CD4-positive, alpha-beta memory T cell (primary cell): ENCODE measurements at regions not wholly inside any gene's neighbourhood (a gene's known extent, or its start where the extent isn't known, plus 50 kb on each side); places are given as distances from the start of the nearest gene placed in this dataset.

Experiments
- CTCF ChIA-PET: fragments of 350-600 bp; sonication (Branson Sonifier 250); formaldehyde crosslinking; loops from one replicate; lab custom pipeline; 2021; ENCODE audit warnings: inconsistent platforms; ENCODE audit not compliant: partially characterized antibody; lab: Charles Lee
- POLR2A ChIA-PET: fragments of 350-600 bp; sonication (Branson Sonifier 250); formaldehyde crosslinking; loops from one replicate; lab custom pipeline; 2021; ENCODE audit not compliant: partially characterized antibody; lab: Charles Lee
- DNase-seq, 5 donors: peaks; one replicate each; pipeline versions ENCODE4 v3.0.0 to v3.0.0-alpha.2; 2020 to 2022; ENCODE audit warnings: mixed read lengths in 1 of 5
- H3K27ac ChIP-seq: one replicate; pipeline ENCODE4 v1.7.0; 2013; ENCODE audit warnings: low read depth, low read length
- H3K27me3 ChIP-seq: 2 replicates; pipeline ENCODE4 v1.7.0; 2013; ENCODE audit warnings: mild to moderate bottlenecking, low read length, moderate library complexity; ENCODE audit not compliant: insufficient read depth
- H3K36me3 ChIP-seq: 2 replicates; pipeline ENCODE4 v1.7.0; 2013; ENCODE audit warnings: mild to moderate bottlenecking, low read length, moderate library complexity; ENCODE audit not compliant: insufficient read depth
- H3K4me1 ChIP-seq: 2 replicates; pipeline ENCODE4 v1.7.0; 2013; ENCODE audit warnings: mild to moderate bottlenecking, low read length, moderate library complexity; ENCODE audit not compliant: insufficient read depth
- H3K4me3 ChIP-seq, 2 donors: one replicate each; pipeline ENCODE4 v1.7.0; 2013; ENCODE audit warnings: low read length in 2 of 2, mild to moderate bottlenecking in 1 of 2
- H3K9me3 ChIP-seq, 2 donors: one replicate each; pipeline ENCODE4 v1.7.0; 2013; ENCODE audit warnings: low read length in 2 of 2, control low read depth in 1 of 2; ENCODE audit not compliant: control insufficient read depth in 1 of 2
- H3K27ac Mint-ChIP-seq, 7 donors: one replicate each; pipeline ENCODE4 v1.8.0; 2020 to 2021; ENCODE audit warnings: mixed read lengths in 7 of 7, mild to moderate bottlenecking in 6 of 7, inconsistent platforms in 3 of 7, moderate library complexity in 3 of 7
- H3K27me3 Mint-ChIP-seq, 2 donors: one replicate each; pipeline ENCODE4 v1.8.0; 2020 to 2021; ENCODE audit warnings: mixed read lengths in 2 of 2
- H3K36me3 Mint-ChIP-seq, 2 donors: one replicate each; pipeline ENCODE4 v1.8.0; 2020 to 2021; ENCODE audit warnings: mixed read lengths in 2 of 2, inconsistent platforms in 1 of 2, mild to moderate bottlenecking in 1 of 2
- H3K4me1 Mint-ChIP-seq, 4 donors: one replicate each; pipeline ENCODE4 v1.8.0; 2020 to 2021; ENCODE audit warnings: mixed read lengths in 4 of 4, mild to moderate bottlenecking in 1 of 4
- H3K4me3 Mint-ChIP-seq, 8 donors: one replicate each; pipeline ENCODE4 v1.8.0; 2020 to 2021; ENCODE audit warnings: mixed read lengths in 8 of 8, mild to moderate bottlenecking in 7 of 8, moderate library complexity in 6 of 8, inconsistent platforms in 3 of 8
- H3K9me3 Mint-ChIP-seq, 8 donors: one replicate each; pipeline ENCODE4 v1.8.0; 2020 to 2021; ENCODE audit warnings: mixed read lengths in 8 of 8, mild to moderate bottlenecking in 5 of 8, inconsistent platforms in 3 of 8, moderate library complexity in 1 of 8
- intact Hi-C: fragments of 100-400 bp; cut with micrococcal nuclease; formaldehyde crosslinking; loops from one replicate; pipeline ENCODE4 v1.15.1; 2023

DNA sequence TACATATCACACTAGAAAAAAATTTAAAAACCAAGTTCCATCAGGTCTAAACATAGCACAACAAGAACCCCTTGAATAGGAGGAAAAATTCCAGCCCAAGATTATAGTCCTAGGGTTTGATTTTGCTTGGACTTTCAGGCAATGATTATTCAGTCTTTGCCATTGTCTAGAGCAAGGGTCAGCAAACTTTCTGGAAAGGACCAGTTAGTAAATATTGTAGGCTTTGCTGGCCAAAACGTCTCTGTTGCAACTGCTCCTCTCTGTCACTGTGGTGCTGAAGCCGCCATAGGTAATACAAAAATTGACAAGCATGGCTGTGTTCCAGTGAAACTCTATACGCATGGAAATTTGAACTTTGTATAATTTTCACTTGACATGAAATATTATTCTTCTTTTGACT, 95.5 kb upstream of the UBAC2 start:
- intact Hi-C loops = no loop called here
- H3K27me3 Mint-ChIP-seq = peaks cover 3 to 6% of the 10 kb centered on the region in 2 donors
- no peaks in the 10 kb centered on the region for H3K36me3 Mint-ChIP-seq
- DNase-seq = no peak
- ChIA-PET POLR2A (interaction anchor here (0.5 kb wide), 1 partner anchor 92 kb away, joined by 3 read pairs; no protein-coding TSS in a partner anchor), CTCF (no interaction called here)
- no peaks in the 10 kb centered on the region for H3K36me3 ChIP-seq
- H3K27ac Mint-ChIP-seq = no peak overlapping the region
- H3K4me3 ChIP-seq = no peak overlapping the region
- H3K27ac ChIP-seq = no peak overlapping the region
- H3K9me3 Mint-ChIP-seq = peaks cover 0 to 11% (median under 1%) of the 10 kb centered on the region in 8 donors
- H3K4me1 ChIP-seq = no peaks in the 10 kb centered on the region
- peaks cover 0 to 2% (median 0%) of the 10 kb centered on the region in 4 donors for H3K4me1 Mint-ChIP-seq
- H3K9me3 ChIP-seq = no peaks in the 10 kb centered on the region
- H3K27me3 ChIP-seq = peaks cover 2% of the 10 kb centered on the region
- H3K4me3 Mint-ChIP-seq = no peak overlapping the region

- Histone ChIP-seq H3K27ac (no peak overlapping the region), H3K27me3 (no peaks in the 10 kb centered on the region), H3K9me3 (no peaks in the 10 kb centered on the region), H3K36me3 (no peaks in the 10 kb centered on the region), H3K4me1 (no peaks in the 10 kb centered on the region), H3K4me3 (no peak overlapping the region)
- POLR2A ChIA-PET = no interaction called here
- H3K27me3 Mint-ChIP-seq = no peaks in the 10 kb centered on the region
- no peak overlapping the region for H3K27ac Mint-ChIP-seq
- DNase-seq = no peak
- H3K36me3 Mint-ChIP-seq = no peaks in the 10 kb centered on the region
- CTCF ChIA-PET = no interaction called here
- peaks cover 0 to 5% (median 0%) of the 10 kb centered on the region in 8 donors for H3K9me3 Mint-ChIP-seq
- intact Hi-C loops = no loop called here
- no peaks in the 10 kb centered on the region for H3K4me1 Mint-ChIP-seq
- H3K4me3 Mint-ChIP-seq = no peak overlapping the region
These were observed 87.3 kb upstream of the UBAC2 start for GRCh38 chr13:99113351-99113750.

DNA sequence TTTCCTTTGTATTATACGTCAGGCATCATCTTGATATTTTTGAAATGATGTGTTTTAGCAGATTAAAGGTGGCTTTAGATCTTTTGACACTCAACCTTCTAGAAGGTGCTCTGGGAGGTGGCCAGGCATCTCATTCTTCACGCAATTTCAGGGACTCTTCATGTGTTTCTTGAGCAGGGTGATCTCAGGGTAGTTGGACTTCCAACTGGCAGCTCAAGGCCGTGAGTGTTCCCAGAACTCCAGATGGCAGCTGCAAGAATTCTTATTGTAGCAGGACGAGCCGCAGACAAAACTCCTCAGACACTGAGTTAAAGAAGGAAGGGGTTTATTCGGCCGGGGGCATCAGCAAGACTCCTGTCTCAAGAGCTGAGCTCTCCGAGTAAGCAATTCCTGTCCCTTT, 82.5 kb upstream of the UBAC2 start:
- intact Hi-C loops = no loop called here

DNA sequence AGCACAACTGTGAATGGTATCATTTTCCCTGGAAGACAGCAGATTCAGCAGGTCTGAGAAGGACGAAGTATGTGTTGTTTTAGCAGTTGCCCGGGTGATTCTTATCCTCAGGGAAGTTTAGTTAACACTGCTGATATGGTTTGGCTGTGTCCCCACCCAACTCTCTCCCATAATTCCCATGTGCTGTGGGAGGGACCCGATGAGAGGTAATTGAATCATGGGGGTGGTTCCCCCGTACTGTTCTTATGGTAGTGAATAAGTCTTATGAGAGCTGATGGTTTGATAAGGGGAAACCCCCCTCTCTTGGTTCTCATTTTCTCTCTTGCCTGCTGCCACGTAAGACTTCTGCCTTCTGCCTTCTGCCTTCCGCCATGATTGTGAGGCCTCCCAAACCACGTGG, 81.0 kb upstream of the UBAC2 start:
- no peaks in the 10 kb centered on the region for H3K27me3 Mint-ChIP-seq
- peak in 3 of 5 donors; percentile 22 to 58 (median 52) for DNase-seq
- H3K9me3 Mint-ChIP-seq = no peaks in the 10 kb centered on the region
- H3K27me3 ChIP-seq = no peaks in the 10 kb centered on the region
- no peak overlapping the region for H3K4me3 ChIP-seq
- H3K4me1 Mint-ChIP-seq = peaks cover 12 to 21% (median 19%) of the 10 kb centered on the region in 4 donors
- H3K27ac Mint-ChIP-seq = peak overlapping the region in 1 of 7 donors; percentile 63
- H3K36me3 Mint-ChIP-seq = no peaks in the 10 kb centered on the region
- POLR2A ChIA-PET = no interaction called here
- peaks cover 13% of the 10 kb centered on the region for H3K4me1 ChIP-seq
- H3K36me3 ChIP-seq = no peaks in the 10 kb centered on the region
- no peak overlapping the region for H3K27ac ChIP-seq
- H3K9me3 ChIP-seq = no peaks in the 10 kb centered on the region
- intact Hi-C loops = no loop called here
- H3K4me3 Mint-ChIP-seq = peak overlapping the region in 1 of 8 donors; percentile 42
- CTCF ChIA-PET = no interaction called here

More for the DNA sequence above, 82.5 kb upstream of the UBAC2 start:
- POLR2A ChIA-PET = no interaction called here
- Histone ChIP-seq H3K27me3 (no peaks in the 10 kb centered on the region), H3K27ac (no peak overlapping the region), H3K4me3 (no peak overlapping the region), H3K36me3 (no peaks in the 10 kb centered on the region), H3K9me3 (no peaks in the 10 kb centered on the region), H3K4me1 (peaks cover 7% of the 10 kb centered on the region)
- Mint-ChIP-seq H3K36me3 (no peaks in the 10 kb centered on the region), H3K9me3 (no peaks in the 10 kb centered on the region), H3K4me1 (peaks cover 8 to 15% (median 13%) of the 10 kb centered on the region in 4 donors), H3K27me3 (no peaks in the 10 kb centered on the region), H3K27ac (peak overlapping the region in 1 of 7 donors; percentile 70), H3K4me3 (no peak overlapping the region)
- CTCF ChIA-PET = no interaction called here
- DNase-seq = no peak

GRCh38 chr13:99120751-99121150, 79.9 kb upstream of the UBAC2 start:
- Histone ChIP-seq H3K4me1 (peaks cover 21% of the 10 kb centered on the region), H3K27ac (no peak overlapping the region), H3K4me3 (no peak overlapping the region), H3K9me3 (no peaks in the 10 kb centered on the region), H3K36me3 (no peaks in the 10 kb centered on the region), H3K27me3 (no peaks in the 10 kb centered on the region)
- intact Hi-C loops = no loop called here
- no peak overlapping the region for H3K4me3 Mint-ChIP-seq
- no peaks in the 10 kb centered on the region for H3K36me3 Mint-ChIP-seq
- peaks cover 17 to 28% (median 25%) of the 10 kb centered on the region in 4 donors for H3K4me1 Mint-ChIP-seq
- H3K27ac Mint-ChIP-seq = peak overlapping the region in 1 of 7 donors; percentile 9
- H3K27me3 Mint-ChIP-seq = no peaks in the 10 kb centered on the region
- no peaks in the 10 kb centered on the region for H3K9me3 Mint-ChIP-seq
- POLR2A ChIA-PET = no interaction called here
- no peak for DNase-seq
- CTCF ChIA-PET = interaction anchor here (1.6 kb wide), 1 partner anchor 55 kb away, joined by 3 read pairs; no protein-coding TSS in a partner anchor

GRCh38 chr13:99122171-99122570, 78.5 kb upstream of the UBAC2 start:
- Mint-ChIP-seq H3K36me3 (no peaks in the 10 kb centered on the region), H3K27ac (peak overlapping the region in 1 of 7 donors; percentile 74), H3K4me1 (peaks cover 17 to 30% (median 26%) of the 10 kb centered on the region in 4 donors), H3K4me3 (peak overlapping the region in 1 of 8 donors; percentile 36), H3K9me3 (no peaks in the 10 kb centered on the region), H3K27me3 (no peaks in the 10 kb centered on the region)
- H3K27ac ChIP-seq = no peak overlapping the region
- no peaks in the 10 kb centered on the region for H3K9me3 ChIP-seq
- no peaks in the 10 kb centered on the region for H3K36me3 ChIP-seq
- intact Hi-C loops = no loop called here
- CTCF ChIA-PET = interaction anchor here (1.6 kb wide), 1 partner anchor 54 kb away, joined by 3 read pairs; no protein-coding TSS in a partner anchor
- peaks cover 21% of the 10 kb centered on the region for H3K4me1 ChIP-seq
- no peaks in the 10 kb centered on the region for H3K27me3 ChIP-seq
- H3K4me3 ChIP-seq = no peak overlapping the region
- no peak for DNase-seq
- POLR2A ChIA-PET = no interaction called here

GRCh38 chr13:99123101-99124045, 77.3 kb upstream of the UBAC2 start:
- H3K36me3 Mint-ChIP-seq = no peaks in the 10 kb centered on the region
- no peak for DNase-seq
- Histone ChIP-seq H3K27ac (no peak overlapping the region), H3K4me3 (no peak overlapping the region), H3K4me1 (peaks cover 21% of the 10 kb centered on the region), H3K36me3 (no peaks in the 10 kb centered on the region), H3K9me3 (no peaks in the 10 kb centered on the region), H3K27me3 (no peaks in the 10 kb centered on the region)
- ChIA-PET CTCF (no interaction called here), POLR2A (interaction anchor here (0.7 to 1.2 kb wide), 2 partner anchors 56 to 487 kb away, joined by 3 read pairs; no protein-coding TSS in a partner anchor)
- no peak overlapping the region for H3K4me3 Mint-ChIP-seq
- H3K9me3 Mint-ChIP-seq = no peaks in the 10 kb centered on the region
- peak overlapping the region in 1 of 7 donors; percentile 53 for H3K27ac Mint-ChIP-seq
- intact Hi-C loops = no loop called here
- H3K27me3 Mint-ChIP-seq = no peaks in the 10 kb centered on the region
- peaks cover 17 to 30% (median 26%) of the 10 kb centered on the region in 4 donors for H3K4me1 Mint-ChIP-seq
